T-helper 1 cell treated with Interleukin-12 subunit alpha and Interleukin-12 subunit beta and Interleukin-4 antibody, amounts not matched to agents 30 ng/mL and 1 ng/mL, for 36 hours (primary cell): ENCODE measurements at regions not wholly inside any gene's neighbourhood (a gene's known extent, or its start where the extent isn't known, plus 50 kb on each side); places are given as distances from the start of the nearest gene placed in this dataset.
"Not testable (repeated sequence)": the region's sequence is repeated elsewhere in the genome, so short reads cannot be mapped to it uniquely, and the experiment has no call there.

Source experiments
- intact Hi-C: fragments of 100-400 bp; cut with micrococcal nuclease; formaldehyde crosslinking; loops from one replicate; pipeline ENCODE4 v1.15.1; 2024

- intact Hi-C loops, result no loop called here
Observed at GRCh38 chr7:86202833-86203232, 440.9 kb upstream of the GRM3 start.

GRCh38 chr7:86201767-86202166 is 441.9 kb upstream of the GRM3 start:
- intact Hi-C loops, result no loop called here

- intact Hi-C loops, result no loop called here
Observed at GRCh38 chr7:86199881-86200614, 443.7 kb upstream of the GRM3 start.

GRCh38 chr7:86190351-86190750 is 453.4 kb upstream of the GRM3 start:
- intact Hi-C loops, result no loop called here

DNA sequence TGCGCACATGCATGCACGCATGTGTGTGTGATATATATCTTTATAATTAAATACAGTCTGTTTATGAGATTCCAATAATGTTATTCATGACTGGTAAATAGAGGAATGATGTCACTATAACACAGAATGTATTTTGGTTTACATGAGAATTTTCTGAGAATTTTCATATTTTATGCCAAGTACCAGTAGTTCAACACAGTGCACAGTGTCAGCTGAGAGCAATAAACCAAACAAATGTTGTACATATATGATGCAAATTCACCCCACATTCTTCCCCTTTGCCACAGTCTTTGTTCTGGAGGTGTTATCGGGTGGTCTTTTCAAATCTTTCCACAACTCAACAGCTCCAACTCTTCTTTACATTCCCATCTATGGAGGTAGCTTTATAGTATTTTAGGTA is 462.2 kb upstream of the GRM3 start:
- intact Hi-C loops, result no loop called here

GRCh38 chr7:86164827-86165226 is 478.9 kb upstream of the GRM3 start:
- intact Hi-C loops, result no loop called here

GRCh38 chr7:86158111-86158510 is 485.6 kb upstream of the GRM3 start:
- intact Hi-C loops, result no loop called here

- intact Hi-C loops, result no loop called here
Observed at GRCh38 chr7:86155623-86156022, 488.1 kb upstream of the GRM3 start.

DNA sequence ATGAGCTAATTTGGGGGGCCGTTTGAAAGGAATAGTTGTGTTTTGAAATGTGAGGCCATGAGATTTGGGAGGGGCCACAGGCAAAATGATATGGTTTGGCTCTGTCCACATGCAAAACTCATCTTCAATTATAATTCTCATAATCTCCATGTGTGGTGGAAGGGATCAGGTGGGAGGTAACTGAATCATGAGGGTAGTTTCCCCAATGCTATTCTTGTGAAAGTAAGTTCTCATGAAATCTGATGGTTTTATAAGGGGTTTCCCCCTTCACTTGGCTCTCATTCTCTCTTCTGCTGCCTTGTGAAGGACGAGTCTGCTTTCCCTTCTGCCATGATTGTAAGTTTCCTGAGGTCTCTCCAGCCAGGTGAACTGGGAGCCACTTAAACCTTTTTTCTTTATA is 490.8 kb upstream of the GRM3 start:
- intact Hi-C loops, result no loop called here

GRCh38 chr7:86149024-86149665 is 494.6 kb upstream of the GRM3 start:
- intact Hi-C loops, result no loop called here

DNA sequence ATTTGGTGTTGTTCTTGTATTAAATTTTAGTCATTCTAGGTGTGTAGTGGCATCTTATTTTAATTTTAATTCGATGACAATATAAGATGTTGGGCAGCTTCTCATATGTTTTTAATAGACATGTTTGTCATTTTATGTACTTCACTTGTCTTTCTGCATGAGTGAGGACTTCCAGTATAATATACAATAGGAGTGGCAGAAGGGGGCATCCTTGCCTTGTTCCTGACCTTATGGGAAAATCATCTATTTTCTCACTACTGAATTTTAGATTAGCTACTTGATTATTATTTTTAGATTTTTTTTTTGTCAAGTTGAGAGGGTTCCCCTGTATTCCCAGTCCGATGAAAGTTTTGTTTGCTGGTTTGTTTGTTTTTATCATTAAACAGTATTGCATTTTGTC is 495.2 kb upstream of the GRM3 start:
- intact Hi-C loops, result no loop called here

DNA sequence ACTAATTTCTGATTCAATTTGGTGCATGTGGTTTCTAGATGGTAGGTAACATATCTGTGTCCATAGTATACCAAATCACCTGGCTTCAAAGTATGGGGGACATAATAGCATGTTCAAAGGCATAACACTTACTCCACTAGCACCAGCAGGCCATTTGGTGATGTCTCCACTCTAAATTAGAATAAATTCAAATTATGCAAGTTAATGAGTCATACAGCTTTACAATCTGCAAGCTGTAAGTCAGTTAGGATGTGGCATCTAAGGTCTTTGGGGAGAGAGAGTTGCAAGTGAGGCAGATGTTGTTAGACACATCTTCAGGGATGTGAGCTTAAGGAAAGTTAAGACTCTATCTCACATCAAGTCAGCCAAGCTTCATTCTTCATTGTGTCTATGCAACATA is 506.4 kb upstream of the GRM3 start:
- intact Hi-C loops, result no loop called here

DNA sequence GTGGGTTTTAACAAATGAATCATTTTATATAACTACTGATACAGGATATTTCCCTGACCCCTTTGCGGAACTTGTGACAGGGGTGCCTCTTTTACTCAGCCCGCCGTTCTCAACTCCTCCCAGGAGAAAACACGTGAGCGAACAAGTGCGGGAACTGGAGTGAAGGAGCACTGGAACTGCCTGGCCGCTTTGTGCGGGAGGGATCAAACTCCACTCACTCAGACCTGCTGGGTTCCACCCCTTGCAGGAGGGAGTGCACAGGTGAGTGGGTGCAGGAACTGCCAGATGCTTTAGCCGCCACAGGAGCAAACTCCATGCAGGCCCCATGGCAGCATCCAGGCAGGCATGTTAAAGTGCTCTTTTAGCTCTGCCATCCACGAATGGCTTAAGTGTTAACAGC is 513.4 kb upstream of the GRM3 start:
- intact Hi-C loops, result no loop called here

- intact Hi-C loops, result no loop called here
Observed at GRCh38 chr7:86123476-86123875, 520.2 kb upstream of the GRM3 start.

DNA sequence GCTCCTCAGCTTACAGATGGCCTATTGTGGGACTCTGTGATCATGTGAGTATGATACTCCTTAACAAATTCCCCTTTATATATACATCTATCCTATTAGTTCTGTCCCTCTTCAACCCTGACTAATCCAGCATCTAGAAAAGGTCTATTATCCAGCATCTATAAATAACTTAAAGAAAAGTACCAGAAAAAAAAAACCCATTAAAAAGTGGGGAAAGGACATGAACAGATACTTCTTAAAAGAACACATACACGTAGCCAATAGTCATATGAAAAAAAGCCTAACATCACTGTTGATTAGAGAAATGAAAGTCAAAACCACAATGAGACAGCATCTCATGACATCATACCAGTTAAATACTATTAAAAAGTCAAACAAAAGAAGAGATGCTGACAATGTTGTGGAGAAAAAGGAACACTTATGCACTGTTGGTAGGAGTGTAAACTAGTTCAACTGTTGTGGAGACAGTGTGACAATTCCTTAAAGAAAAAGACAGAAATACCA is 549.5 kb upstream of the GRM3 start:
- intact Hi-C loops, result no loop called here

DNA sequence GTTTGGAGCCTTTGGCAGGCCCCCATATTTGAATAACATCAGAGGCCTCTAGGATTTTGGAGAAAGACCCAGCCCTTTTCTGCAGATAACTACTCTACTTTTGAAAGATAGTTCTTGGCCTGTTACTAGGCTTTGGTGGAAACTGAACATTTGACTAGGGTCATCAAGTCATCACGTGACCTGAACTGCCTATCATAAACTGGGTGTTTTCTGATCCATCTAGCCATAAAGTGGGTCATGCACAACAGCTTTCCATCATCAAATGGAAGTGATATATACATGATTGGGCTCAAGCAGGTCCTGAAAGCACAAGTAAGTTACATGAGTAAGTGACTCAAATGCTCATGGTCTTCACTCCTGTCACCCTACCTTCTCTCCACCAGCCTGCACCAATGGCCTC is 552.3 kb upstream of the GRM3 start:
- intact Hi-C loops, result no loop called here

GRCh38 chr7:86089455-86089854 is 554.3 kb upstream of the GRM3 start:
- intact Hi-C loops, result no loop called here

DNA sequence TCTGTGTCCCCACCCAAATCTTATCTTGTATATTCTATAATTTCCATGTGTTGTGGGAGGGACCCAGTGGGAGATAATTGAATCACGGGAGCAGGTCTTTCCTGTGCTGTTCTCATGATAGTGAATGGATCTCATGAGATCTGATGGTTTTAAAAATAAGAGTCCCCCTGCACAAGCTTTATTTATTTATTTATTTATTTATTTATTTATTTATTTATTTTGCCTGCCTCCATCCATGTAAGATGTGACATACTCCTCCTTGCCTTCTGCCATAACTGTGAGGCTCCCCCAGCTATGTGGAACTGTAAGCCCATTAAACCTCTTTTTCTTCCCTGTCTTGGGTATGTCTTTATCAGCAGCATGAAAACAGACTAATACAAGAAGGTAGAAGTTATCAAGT is 579.1 kb upstream of the GRM3 start:
- intact Hi-C loops, result loop anchor here (10.0 kb wide), 1 partner anchor 60 kb away; no protein-coding TSS in a partner anchor

DNA sequence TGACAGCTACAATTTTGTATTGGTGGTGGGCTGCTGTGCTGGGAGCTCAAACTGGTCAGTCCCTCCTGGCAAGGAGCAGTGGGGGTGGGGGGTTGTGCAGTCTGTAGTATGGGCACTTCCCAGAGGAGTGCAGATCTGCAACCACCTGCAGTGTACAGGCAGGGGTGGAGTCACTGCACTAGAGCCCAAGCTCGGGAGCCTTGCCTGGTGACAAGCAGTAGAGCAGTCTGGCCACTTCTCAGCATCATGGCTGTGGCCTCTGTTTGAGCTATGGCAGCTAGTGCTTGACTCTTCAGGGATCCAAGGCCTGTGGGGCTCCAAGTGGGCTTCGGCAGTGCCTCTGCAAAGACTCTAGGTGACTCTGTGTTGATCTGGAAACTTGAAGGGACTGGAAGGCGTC is 585.1 kb upstream of the GRM3 start:
- intact Hi-C loops, result no loop called here

- intact Hi-C loops, result no loop called here
Observed at GRCh38 chr7:86050918-86051317, 592.8 kb upstream of the GRM3 start.

- intact Hi-C loops, result no loop called here
Observed at GRCh38 chr7:86049910-86050309, 593.8 kb upstream of the GRM3 start.

GRCh38 chr7:86045197-86045596 is 598.5 kb upstream of the GRM3 start:
- intact Hi-C loops, result not testable (repeated sequence)

DNA sequence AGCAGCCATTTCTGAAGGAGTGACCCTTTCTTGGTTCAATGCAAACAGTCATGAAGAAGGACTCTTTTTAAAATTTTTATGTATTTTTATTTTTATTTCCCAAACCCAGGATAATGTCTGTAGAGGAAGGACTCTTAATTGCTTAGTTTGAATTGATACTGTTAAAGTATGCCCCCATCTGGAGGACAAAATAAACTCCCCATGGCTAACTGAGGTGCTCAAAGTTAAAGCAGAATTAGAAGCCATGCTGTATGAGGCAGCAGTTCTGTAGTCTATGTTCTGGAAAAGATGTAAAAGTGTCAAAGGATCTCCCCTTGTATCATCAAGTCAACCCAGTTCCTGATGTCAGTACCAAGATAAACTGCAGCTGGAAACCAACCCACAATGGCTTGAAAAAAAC is 617.9 kb upstream of the GRM3 start:
- intact Hi-C loops, result no loop called here
